GM10266 (cell line): ENCODE measurements at regions not wholly inside any gene's neighbourhood (a gene's known extent, or its start where the extent isn't known, plus 50 kb on each side); places are given as distances from the start of the nearest gene placed in this dataset.

Experiments used
- DNase-seq: peaks from one replicate; pipeline ENCODE4 v3.0.0; 2012; ENCODE audit errors: extremely low spot score
- TF ChIP-seq, protein P1 (sequence below): IDR thresholded peaks from 2 replicates; pipeline ENCODE4 v1.5.1; 2012; ENCODE audit warnings: mild to moderate bottlenecking, low read depth; ENCODE audit not compliant: control insufficient read depth, insufficient read depth; ENCODE audit errors: missing control alignments

DNA sequence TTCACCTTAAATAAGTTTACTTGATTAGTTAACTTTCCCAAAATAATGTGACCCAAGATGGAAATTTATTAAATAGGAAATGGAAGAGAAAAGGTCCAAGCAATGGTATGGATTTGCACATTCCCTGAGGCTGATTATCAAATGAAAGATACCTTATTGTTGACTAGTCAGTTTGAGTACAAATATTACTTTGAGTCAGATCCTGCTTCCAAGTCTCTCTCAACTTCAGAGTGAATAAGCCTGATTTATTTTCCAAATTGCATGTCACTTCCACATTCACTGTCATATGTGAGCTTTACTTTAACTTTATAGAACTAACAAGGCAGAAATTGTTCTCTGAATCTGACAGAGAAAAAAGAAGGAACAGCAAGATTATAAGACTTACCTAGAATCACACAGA, 520.8 kb downstream of the RAB28 start:
- TF ChIP-seq, protein P1, sequence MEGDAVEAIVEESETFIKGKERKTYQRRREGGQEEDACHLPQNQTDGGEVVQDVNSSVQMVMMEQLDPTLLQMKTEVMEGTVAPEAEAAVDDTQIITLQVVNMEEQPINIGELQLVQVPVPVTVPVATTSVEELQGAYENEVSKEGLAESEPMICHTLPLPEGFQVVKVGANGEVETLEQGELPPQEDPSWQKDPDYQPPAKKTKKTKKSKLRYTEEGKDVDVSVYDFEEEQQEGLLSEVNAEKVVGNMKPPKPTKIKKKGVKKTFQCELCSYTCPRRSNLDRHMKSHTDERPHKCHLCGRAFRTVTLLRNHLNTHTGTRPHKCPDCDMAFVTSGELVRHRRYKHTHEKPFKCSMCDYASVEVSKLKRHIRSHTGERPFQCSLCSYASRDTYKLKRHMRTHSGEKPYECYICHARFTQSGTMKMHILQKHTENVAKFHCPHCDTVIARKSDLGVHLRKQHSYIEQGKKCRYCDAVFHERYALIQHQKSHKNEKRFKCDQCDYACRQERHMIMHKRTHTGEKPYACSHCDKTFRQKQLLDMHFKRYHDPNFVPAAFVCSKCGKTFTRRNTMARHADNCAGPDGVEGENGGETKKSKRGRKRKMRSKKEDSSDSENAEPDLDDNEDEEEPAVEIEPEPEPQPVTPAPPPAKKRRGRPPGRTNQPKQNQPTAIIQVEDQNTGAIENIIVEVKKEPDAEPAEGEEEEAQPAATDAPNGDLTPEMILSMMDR, result no peak
- no peak for DNase-seq

DNA sequence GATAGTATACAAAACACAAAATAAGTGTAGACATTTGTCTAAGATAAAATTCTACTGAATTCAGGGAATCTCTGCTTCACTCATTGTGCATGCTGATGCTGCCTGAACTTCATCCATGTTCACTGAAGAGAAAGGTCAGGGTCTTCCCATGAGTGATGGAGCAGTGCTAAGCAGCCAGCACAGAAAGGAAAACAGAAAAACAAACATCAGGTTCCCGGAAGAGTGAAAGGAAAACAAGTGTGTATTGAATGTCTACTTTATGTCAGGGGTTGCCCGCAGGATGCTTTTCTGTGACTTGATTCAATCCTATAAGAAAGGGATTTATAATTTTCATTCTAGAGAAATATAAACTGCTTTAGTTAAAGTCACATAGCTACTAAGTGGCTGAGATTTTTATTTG, 522.4 kb downstream of the RAB28 start:
- TF ChIP-seq, protein P1, result no peak

GRCh38 chr4:12958436-12958835, 525.7 kb downstream of the RAB28 start:
- no peak for DNase-seq
- TF ChIP-seq, protein P1, result no peak

More for the DNA sequence above, 522.4 kb downstream of the RAB28 start:
- no peak for DNase-seq

DNA sequence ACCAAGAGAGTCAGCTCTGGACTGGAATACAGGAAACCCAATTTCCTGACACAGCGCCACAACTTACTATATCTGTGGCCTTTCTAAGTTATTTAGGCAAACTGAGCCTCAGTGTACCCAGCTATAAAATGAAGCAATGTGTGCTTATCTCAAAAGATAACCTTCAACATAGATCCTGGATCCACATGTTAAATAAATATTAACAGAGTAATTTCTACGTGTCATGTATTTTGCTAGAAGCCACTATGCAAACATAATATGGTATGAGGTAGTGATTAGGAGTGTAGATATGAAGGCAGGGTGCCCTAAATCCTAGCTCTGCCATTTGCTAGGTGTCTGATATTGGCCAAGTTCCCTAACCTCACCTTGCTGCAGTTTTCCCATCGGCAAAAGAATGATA, 527.0 kb downstream of the RAB28 start:
- no peak for DNase-seq

GRCh38 chr4:12956026-12956425, 528.1 kb downstream of the RAB28 start:
- TF ChIP-seq, protein P1, result no peak
- no peak for DNase-seq

More for the DNA sequence above, 527.0 kb downstream of the RAB28 start:
- TF ChIP-seq, protein P1, result no peak

- no peak for DNase-seq
These were observed 534.2 kb downstream of the RAB28 start for GRCh38 chr4:12949719-12950490.

DNA sequence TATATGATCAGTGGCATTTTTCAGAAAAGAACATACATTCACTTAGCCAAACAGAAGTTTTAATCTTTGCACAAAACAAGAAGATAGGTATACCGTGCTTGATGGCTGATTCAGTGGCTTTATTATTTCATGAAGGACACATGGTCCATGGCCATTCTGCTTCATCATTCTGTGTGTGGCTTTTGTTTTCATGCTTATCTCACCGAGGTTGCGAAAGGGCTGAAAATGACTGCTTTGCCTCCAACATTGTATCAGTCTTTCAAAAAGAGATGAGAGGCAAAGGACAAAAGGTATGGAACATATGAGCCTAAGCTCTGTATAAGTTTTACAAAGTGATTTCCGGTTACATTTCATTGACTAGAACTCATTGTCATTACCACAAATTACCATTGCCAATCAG, 541.1 kb downstream of the RAB28 start:
- TF ChIP-seq, protein P1, result no peak
- DNase-seq, result no peak

More at GRCh38 chr4:12949719-12950490, 534.2 kb downstream of the RAB28 start:
- TF ChIP-seq, protein P1, result no peak
